Fibroblast of lung (primary cell): ENCODE measurements at regions not wholly inside any gene's neighbourhood (a gene's known extent, or its start where the extent isn't known, plus 50 kb on each side); places are given as distances from the start of the nearest gene placed in this dataset.

Experiments used
- DNase-seq, 2 donors: peaks; one replicate each; pipeline versions ENCODE4 v3.0.0 to v3.0.0-alpha.2; 2010; ENCODE audit warnings: low read depth in 2 of 2
- H2AFZ ChIP-seq: 2 replicates; pipeline ENCODE4 v1.5.1; 2012; ENCODE audit warnings: low read length, control low read depth, inconsistent platforms
- H3K27ac ChIP-seq: 2 replicates; pipeline ENCODE4 v1.5.1; 2011; ENCODE audit warnings: low read length, control low read depth; ENCODE audit not compliant: insufficient read depth
- H3K27me3 ChIP-seq: 2 replicates; pipeline ENCODE4 v1.5.1; 2011; ENCODE audit warnings: mild to moderate bottlenecking, low read length; ENCODE audit not compliant: control insufficient read depth, insufficient read depth
- H3K36me3 ChIP-seq: 2 replicates; pipeline ENCODE4 v1.5.1; 2011; ENCODE audit warnings: low read length; ENCODE audit not compliant: control insufficient read depth, insufficient read depth
- H3K4me1 ChIP-seq: 2 replicates; pipeline ENCODE4 v1.5.1; 2011; ENCODE audit warnings: low read length; ENCODE audit not compliant: control insufficient read depth, insufficient read depth; ENCODE audit errors: extremely low read depth
- H3K4me2 ChIP-seq: 2 replicates; pipeline ENCODE4 v1.5.1; 2011; ENCODE audit warnings: low read length, control low read depth; ENCODE audit not compliant: insufficient read depth; ENCODE audit errors: extremely low read depth
- H3K4me3 ChIP-seq, 4 experiments: fragments of 200-600 bp in 1 of 4; sonication (generic) in 1 of 4; replicated peaks in 1 of 4; 2 replicates each; pipeline ENCODE4 v1.5.1; 2011 to 2016; ENCODE audit warnings: low read length in 4 of 4, low read depth in 3 of 4, mild to moderate bottlenecking in 3 of 4, control low read depth in 2 of 4, inconsistent platforms in 1 of 4, mixed read lengths in 1 of 4; ENCODE audit not compliant: insufficient read depth in 1 of 4; ENCODE audit errors: control extremely low read depth in 1 of 4
- H3K79me2 ChIP-seq: 2 replicates; pipeline ENCODE4 v1.5.1; 2012; ENCODE audit warnings: mild to moderate bottlenecking, low read length, inconsistent platforms; ENCODE audit not compliant: control insufficient read depth, insufficient read depth
- H3K9ac ChIP-seq: 2 replicates; pipeline ENCODE4 v1.5.1; 2011; ENCODE audit warnings: mild to moderate bottlenecking, low read length, control low read depth; ENCODE audit not compliant: insufficient read depth
- H3K9me3 ChIP-seq: 2 replicates; pipeline ENCODE4 v1.5.1; 2012; ENCODE audit warnings: low read depth, low read length; ENCODE audit not compliant: control insufficient read depth, insufficient read depth
- H4K20me1 ChIP-seq: 2 replicates; pipeline ENCODE4 v1.5.1; 2011; ENCODE audit warnings: low read length; ENCODE audit not compliant: control insufficient read depth, insufficient read depth; ENCODE audit errors: extremely low read depth
- EZH2 ChIP-seq: IDR thresholded peaks from 2 replicates; pipeline ENCODE4 v1.5.1; 2012; ENCODE audit warnings: low read length, control low read depth, mild to moderate bottlenecking; ENCODE audit errors: missing control alignments
- TF ChIP-seq, protein P1 (sequence below), 2 donors: IDR thresholded peaks in 1 of 2; conservative IDR thresholded peaks in 1 of 2; 1 replicate in 1 of 2; 2 replicates in 1 of 2; pipeline ENCODE4 v1.5.1; 2011 to 2012; ENCODE audit warnings: low read length in 2 of 2, control low read depth in 1 of 2, inconsistent platforms in 1 of 2, low read depth in 1 of 2, mild to moderate bottlenecking in 1 of 2

DNA sequence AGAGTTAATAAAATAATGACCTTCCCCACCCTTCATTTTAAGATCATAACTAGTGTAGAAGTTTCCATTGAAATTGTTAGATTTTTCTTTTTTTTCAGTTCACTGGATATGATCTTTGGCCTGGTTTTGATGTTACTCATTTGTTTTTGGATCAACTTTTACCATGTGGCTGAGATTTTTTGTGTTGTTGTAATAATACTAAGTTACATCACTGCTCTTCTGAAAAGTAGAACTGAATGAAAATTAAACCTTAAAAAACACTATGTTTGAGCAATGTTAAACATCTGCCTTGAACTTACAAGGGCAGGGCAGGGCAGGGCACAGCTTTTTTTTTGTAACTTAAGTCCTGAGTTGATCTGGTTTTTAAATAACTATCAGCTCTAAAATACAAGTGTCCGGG, 204.8 kb upstream of the ADAMTS5 start:
- no peaks in the 10 kb centered on the region for H3K9me3 ChIP-seq
- no peaks in the 10 kb centered on the region for H4K20me1 ChIP-seq
- TF ChIP-seq, protein P1, sequence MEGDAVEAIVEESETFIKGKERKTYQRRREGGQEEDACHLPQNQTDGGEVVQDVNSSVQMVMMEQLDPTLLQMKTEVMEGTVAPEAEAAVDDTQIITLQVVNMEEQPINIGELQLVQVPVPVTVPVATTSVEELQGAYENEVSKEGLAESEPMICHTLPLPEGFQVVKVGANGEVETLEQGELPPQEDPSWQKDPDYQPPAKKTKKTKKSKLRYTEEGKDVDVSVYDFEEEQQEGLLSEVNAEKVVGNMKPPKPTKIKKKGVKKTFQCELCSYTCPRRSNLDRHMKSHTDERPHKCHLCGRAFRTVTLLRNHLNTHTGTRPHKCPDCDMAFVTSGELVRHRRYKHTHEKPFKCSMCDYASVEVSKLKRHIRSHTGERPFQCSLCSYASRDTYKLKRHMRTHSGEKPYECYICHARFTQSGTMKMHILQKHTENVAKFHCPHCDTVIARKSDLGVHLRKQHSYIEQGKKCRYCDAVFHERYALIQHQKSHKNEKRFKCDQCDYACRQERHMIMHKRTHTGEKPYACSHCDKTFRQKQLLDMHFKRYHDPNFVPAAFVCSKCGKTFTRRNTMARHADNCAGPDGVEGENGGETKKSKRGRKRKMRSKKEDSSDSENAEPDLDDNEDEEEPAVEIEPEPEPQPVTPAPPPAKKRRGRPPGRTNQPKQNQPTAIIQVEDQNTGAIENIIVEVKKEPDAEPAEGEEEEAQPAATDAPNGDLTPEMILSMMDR (conservative IDR thresholded peaks at IDR 0.05 in 1 of 2, IDR thresholded peaks at IDR 0.05 in 1 of 2; ENCODE audit: low read depth in 1 of 2, low read length in 2 of 2): no peak
- TF ChIP-seq EZH2: no peak
- H3K4me2 ChIP-seq: no peak overlapping the region
- no peak overlapping the region for H3K4me3 ChIP-seq
- H3K36me3 ChIP-seq: no peaks in the 10 kb centered on the region
- H3K9ac ChIP-seq: no peak overlapping the region
- H3K27ac ChIP-seq: no peak overlapping the region
- H3K79me2 ChIP-seq: no peaks in the 10 kb centered on the region
- H2AFZ ChIP-seq: no peak overlapping the region
- no peaks in the 10 kb centered on the region for H3K27me3 ChIP-seq
- DNase-seq: peak in 1 of 2 donors; percentile 91
- H3K4me1 ChIP-seq: no peaks in the 10 kb centered on the region

DNA sequence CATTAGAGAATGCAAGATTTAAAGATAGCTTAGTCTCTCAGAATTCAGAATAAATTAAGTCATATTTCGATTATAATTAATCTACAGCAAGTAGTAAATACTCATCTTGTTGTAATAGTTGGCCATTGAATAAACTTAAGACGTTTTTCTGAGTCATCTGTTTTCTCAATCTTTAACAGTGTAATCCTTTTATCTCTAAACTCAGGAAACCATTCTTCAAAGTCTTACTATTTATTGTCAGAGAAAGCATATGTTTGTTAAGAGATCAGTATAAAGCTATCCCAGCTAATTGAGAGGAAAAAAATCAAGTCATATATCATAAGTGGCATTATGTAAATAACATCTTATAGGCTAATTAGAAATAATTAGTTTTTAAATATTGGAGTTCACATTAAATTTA, 201.2 kb upstream of the ADAMTS5 start:
- Histone ChIP-seq H3K9ac (no peak overlapping the region), H3K27ac (no peak overlapping the region), H3K27me3 (no peaks in the 10 kb centered on the region), H4K20me1 (no peaks in the 10 kb centered on the region), H3K9me3 (no peaks in the 10 kb centered on the region), H3K4me3 (no peak overlapping the region), H3K79me2 (no peaks in the 10 kb centered on the region), H3K36me3 (no peaks in the 10 kb centered on the region), H2AFZ (no peak overlapping the region), H3K4me2 (no peak overlapping the region), H3K4me1 (no peaks in the 10 kb centered on the region)
- TF ChIP-seq EZH2: no peak
- TF ChIP-seq, protein P1 (conservative IDR thresholded peaks at IDR 0.05 in 1 of 2, IDR thresholded peaks at IDR 0.05 in 1 of 2; ENCODE audit: low read depth in 1 of 2, low read length in 2 of 2): no peak
- DNase-seq: peak in 1 of 2 donors; percentile 34

DNA sequence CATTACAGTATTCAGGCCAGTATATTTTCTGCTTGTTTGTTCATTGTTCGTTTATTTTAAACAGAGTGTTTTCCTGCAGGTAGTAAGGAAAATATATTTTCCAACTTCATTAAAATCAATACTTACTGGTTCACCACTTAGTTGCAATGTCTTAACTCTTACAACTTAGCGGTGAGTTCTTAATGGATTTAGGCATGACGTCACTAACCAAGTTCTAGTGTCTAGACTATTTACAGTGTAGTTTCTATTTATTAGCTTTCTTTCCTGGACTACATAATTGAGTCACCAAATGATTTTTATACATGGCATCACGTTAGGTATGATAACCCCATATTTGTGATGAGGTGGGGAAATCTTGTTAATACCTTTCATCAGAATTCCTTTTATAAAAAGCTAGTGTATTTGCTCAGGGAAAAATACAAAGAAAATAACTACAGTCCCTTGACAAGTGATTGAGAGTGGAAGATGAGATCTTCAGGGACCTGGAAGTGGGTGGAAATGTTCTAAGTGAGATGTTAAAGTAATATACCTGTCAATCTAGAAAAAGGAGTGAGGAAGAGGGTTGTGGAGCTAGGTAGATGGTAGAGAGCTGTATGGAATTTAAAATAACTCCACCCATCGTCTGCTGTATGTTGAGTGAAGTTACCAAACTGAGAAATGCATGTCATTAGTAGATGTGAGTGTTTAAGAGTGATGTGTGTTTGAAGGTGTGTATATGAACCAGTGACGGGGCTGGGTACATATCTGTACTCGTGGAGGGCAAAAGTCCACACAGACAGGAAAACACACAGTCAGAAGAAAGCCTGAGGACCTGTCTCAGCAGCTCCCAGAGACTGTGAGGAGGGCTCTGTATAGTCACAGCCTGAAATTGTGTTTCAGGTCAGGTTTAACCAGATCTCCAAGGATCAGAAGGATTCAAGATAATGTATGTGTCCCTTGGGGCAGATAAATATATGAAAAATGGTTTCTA, 197.6 kb upstream of the ADAMTS5 start:
- Histone ChIP-seq H3K4me2 (no peak overlapping the region), H2AFZ (peak overlapping the region; percentile 7), H3K27ac (no peak overlapping the region), H4K20me1 (no peaks in the 10 kb centered on the region), H3K4me1 (no peaks in the 10 kb centered on the region), H3K79me2 (no peaks in the 10 kb centered on the region), H3K27me3 (no peaks in the 10 kb centered on the region), H3K9ac (no peak overlapping the region), H3K9me3 (no peaks in the 10 kb centered on the region), H3K36me3 (no peaks in the 10 kb centered on the region), H3K4me3 (no peak overlapping the region)
- no peak for TF ChIP-seq EZH2
- TF ChIP-seq, protein P1 (conservative IDR thresholded peaks at IDR 0.05 in 1 of 2, IDR thresholded peaks at IDR 0.05 in 1 of 2; ENCODE audit: low read depth in 1 of 2, low read length in 2 of 2): no peak
- DNase-seq: no peak
